NOMO-1 (cell line): ENCODE measurements at regions not wholly inside any gene's neighbourhood (a gene's known extent, or its start where the extent isn't known, plus 50 kb on each side); places are given as distances from the start of the nearest gene placed in this dataset.

Experiments
- DNase-seq, 2 experiments: peaks; one replicate each; lab custom pipeline; 2025; ENCODE audit not compliant: unreplicated experiment in 2 of 2; lab: John Stamatoyannopoulos, UW

DNA sequence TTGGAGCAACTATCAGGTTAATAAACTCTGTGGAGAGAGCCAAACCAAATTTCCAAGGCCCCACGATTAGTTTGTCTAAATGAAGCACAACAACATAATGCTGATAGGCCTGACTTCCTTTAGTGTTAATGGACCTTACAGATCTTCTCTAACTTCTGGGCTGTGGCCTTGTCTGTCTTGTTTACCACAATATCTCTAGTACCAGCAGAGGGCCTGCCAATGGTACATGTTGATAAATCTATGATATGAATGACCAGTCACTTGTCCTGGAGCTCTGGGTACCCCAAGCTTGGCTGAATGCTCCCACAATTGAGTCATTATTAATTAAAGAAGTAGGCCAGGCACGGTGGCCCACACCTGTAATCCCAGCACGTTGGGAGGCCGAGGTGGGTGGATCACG is 78.9 kb upstream of the CISTR start:
- no peak for DNase-seq

DNA sequence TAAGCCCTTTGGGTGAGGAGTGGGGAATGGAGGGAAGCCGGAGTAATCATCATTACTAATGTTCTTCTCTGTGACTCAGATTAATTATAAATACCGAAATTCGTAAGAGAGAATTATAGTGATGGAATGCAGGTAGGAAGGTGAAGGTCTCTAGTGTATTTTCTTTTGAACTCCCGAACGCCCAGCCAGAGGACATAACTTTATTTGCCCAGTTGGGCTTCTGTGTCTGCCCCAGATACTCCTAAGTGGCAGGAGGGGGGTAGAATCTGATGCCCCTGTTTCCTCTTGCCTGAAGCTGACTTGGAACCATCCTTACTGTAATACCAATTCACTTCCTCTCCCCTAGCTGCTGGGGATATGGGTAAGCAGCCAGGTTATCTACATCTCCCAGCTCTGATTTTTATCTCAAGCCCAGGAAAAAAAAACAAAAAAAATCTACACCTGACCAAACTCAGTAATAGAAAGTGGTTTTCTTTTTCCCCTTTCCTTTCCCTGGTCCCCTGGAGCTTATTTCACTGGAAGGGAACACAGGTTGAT is 84.4 kb upstream of the CISTR start:
- no peak for DNase-seq

DNA sequence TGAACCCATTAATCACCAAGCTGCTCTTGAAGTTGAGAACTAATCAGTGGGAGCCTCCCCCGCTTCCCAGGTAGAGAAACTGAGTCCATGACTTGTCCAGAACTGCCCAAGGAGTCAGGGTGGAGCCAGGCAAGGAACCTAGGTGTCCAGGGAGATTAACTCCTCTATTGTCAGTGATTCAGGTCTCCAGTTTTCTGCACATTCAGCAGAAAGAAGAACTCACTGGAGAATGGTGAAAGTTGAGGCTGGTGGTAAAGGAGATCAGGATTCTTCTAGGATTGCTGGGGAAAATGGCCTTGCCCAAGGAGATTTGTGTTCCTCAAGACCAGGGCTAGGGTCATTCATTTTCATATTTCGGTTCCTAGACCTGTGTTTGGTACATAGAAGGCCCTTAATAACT is 87.2 kb upstream of the CISTR start:
- DNase-seq = no peak

DNA sequence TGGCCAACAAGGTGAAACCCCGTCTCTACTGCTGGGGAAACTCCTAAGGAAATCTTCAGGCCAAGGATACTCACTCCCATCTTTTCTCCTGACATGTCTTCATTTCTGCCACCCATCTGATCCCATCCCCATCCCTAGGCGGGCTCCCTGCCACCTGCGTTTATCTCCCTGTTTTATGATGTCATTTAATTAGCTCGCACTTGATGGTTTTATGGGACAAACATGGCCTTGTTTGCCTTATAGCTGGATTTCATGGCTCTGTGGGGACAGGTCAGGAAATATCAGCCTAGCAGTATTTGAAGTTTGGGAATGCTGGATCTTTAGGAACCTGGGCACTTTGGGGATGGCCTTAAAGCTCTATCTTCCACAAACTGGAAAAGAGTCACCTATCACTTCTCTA is 88.5 kb upstream of the CISTR start:
- no peak for DNase-seq

DNA sequence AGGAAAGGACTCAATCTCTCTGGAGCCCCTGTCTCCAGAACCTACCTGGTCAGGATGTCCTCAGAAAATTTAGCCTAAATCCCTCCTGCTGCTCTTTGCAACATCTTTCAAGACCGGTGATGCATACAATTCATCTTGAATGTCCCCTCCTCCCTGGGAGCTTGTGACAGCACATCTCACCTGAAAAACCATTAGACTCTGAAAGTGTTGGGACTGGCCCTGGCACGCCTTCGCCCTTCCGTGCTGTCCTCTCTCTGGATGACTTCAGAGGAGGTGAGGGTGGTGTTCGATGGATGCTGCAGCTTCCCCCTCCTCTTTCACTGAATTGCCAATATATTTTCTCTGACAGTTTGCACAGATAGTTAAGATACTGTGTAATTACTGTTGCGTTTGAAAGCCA is 90.9 kb upstream of the CISTR start:
- no peak for DNase-seq

DNA sequence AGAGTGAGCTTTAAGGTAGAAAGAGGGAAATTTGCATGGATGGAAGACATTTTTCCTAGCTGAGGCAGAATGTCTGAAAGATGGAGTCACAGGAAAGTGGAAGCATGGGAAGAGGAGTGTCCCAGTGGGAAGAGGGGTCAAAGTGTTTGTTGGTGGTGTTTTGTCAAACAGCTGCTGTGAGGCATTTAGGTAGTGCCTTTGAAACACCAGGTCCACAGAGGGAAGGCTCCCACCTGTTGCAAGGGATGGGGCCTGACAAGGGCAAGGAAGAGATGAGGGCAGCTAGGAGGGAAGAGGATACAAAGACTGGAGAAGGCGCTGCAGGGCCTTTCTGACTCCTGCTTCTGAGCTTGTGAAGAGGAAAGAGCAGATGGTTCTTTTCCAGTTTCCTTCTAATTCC is 91.8 kb upstream of the CISTR start:
- no peak for DNase-seq

DNA sequence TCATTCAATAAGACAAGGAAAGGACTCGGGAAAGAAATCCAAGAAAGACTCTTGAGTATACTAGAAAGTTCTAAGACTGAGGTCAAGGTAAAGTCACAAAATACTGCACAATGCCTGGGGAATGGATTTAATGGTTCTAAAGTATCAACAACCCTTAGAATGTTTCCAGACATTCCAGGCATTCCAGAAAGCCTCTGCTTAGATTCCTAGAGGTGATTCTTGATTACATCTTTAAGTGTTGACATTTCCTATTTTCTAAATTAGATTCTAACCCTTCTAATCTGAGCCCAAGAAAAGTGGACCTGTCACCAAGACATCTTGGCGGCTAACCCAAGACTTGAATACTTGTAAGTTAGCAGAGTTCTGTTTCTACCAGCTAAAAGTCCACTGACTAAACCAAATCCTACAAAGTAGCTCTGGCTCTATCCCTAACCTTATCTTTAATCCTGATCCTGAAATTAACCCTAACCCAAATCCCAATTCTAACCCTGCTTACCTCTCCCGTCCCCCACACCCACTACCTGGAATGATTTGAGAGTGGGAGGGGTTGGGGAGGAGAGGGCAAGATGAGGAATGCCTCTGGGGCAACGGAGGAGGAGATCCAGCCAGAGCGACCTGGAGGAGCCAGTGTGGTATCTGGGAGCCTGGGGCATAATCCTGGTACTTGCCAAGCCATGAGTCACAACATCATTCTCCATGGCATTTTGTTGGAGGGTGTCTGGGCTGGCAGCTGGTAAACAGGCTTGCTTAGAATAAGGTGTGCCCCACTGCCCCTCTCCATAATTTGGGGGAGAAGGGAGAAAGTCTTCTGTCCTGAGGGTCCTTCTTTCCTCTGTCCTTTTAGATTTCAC is 93.4 kb upstream of the HOXC13 start:
- no peak for DNase-seq

DNA sequence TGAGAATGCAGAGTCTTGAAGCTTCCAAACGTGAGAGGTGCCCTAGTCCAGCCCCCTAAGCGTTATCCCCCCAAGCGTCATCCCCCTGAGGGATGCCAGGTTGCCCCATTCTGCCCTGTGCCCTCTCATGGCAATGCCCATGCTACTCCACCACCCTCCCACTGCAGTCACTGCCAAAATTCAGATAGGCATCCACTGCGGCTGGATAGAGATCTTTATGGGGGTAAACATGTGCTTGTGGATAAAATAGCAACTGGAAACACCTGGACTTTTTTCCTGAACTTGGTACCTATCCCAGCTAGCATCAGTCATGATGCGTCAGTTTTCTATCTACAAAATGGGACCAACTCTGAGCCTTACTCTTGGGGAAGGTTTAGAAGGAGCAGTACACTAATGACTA is 92.7 kb upstream of the HOXC13 start:
- no peak for DNase-seq

DNA sequence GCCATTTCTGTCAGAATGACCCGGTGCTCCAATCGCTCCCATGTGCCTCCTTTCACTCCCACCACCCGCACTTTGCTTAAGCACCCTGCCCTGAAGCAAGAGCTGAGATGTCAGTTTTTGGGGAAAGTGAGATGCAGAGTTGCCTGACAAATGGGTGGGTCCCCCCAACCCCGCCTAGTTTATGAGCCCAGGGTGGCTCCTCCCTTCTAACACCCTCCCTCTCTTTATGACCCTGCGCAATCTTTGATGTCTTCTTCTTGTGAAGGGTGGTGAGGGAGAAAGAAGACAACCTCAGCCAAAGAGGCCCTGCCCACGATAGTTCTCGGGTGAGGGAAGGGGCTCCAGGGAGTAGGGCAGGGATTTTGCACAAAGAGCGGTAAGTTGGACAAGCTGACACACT is 89.5 kb upstream of the HOXC13 start:
- no peak for DNase-seq

DNA sequence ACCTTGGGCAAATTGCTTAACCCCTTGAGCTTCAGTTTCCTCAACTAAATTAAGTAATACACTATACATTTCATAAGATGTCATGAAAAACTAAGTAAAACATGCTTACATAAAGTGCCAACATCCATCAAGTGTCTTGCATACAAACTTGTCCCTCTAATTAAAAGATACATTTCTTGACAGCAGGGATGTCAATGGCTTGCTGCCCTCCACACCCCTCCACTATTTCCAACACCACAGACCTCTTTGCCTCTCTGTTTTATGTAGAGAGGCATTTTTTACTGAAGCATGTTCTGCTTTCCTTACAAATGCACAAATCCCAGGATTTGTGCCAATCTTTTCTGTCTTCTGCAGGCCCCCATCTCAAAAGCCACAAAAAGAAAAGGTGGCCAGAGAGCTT is 89.0 kb upstream of the HOXC13 start:
- DNase-seq = no peak

DNA sequence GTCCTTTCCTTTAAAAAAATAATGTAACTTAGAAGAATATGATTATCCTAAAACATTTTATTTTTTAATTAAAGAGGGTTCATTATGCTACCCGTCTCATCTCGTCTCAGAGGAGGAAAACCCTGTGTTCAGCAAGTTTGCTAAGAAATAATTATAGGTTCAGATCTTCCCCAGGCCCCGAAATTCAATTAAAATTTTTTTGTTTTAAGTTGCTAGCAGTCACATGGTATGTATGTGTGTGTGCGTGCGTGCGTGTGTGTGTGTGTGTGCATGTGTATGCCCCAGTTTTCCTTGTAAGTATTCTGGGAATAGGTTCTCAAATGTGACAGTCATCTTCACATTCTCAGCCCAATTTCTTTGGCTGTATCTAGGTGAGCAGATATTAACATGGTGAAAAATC is 86.6 kb upstream of the HOXC13 start:
- DNase-seq = no peak

DNA sequence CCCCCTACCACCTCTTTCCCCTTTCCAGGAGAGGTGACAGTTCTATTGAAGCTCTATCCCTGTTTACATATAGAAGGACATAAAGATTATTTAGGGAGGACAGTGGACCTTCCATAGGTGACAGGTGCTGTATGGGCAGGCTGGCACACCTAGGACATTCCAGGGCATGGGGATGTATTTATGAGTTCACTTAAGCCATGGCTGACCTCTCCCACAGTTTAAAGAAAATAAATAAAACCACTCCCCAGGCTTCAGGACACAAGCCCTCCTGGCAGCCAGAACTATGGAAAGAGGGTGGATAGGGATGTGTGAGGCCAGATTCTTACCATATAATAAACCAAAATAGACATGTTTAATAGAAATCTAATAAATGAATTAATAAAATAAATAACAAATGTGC is 85.6 kb upstream of the HOXC13 start:
- no peak for DNase-seq

DNA sequence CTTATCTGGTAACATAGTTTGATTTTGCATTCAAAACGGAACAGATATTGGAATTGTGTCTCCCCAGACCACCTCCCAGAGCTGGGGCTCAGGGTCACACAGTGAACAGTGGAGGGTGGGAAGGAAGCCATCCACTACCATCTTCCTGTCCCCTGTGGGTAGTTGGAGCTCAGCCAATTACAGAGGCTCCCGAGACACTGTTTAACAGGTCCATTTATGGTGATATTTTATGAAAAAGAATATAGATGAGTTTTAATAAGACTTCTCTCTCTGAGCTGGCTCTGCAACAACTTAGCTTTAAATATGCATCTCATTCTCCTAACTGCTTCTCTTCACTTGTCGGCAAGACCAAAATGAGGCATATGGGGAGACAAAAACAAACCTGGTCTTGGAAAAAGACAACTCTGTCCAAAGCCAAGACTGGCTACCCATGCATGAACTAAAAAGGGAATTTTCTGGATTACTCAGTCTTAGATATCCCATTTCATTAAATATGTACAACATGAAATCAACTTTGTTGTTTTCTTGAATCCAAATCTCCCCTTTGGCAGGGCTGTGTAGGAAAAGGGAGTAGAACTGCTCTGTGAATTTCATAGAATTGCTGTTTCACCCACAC is 83.8 kb upstream of the HOXC13 start:
- DNase-seq = no peak

DNA sequence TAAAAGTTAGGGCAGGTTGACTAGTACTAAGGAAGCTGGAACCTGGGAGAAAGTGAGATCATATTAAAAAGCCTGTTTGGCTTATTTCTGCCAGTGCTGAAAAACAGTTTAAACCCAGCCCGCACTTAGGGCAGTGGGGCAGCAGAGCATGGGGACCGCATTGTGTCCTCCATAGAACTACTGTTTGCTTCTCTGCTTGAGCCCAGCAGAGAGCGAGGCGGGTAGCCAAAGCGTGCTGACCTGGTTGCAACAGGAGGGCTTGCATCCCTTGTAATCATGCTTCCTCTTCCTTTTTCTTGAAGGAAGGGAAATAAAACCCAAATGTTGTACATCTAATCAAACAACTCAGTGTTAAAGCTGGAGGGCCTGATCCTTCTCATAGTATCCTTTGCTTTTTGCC is 82.5 kb upstream of the HOXC13 start:
- DNase-seq = peak; percentile 38 to 78

DNA sequence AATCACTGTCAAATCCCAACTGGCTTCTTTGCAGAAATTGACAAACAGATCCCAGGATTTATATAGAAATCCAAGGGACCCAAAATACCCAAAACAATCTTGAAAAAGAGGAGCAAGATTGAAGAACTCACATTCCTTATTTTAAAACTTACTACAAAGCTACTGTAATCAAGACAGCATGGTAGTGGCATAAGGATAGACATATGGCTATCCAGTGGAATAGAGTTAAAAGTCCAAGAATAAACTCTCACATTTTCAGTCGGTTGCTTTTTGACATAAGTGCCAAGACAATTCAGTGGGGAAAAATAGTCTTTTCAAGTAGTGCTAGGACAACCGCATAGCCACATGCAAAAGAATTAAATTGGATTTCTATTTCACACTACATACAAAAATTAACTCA is 81.0 kb upstream of the HOXC13 start:
- DNase-seq = no peak

DNA sequence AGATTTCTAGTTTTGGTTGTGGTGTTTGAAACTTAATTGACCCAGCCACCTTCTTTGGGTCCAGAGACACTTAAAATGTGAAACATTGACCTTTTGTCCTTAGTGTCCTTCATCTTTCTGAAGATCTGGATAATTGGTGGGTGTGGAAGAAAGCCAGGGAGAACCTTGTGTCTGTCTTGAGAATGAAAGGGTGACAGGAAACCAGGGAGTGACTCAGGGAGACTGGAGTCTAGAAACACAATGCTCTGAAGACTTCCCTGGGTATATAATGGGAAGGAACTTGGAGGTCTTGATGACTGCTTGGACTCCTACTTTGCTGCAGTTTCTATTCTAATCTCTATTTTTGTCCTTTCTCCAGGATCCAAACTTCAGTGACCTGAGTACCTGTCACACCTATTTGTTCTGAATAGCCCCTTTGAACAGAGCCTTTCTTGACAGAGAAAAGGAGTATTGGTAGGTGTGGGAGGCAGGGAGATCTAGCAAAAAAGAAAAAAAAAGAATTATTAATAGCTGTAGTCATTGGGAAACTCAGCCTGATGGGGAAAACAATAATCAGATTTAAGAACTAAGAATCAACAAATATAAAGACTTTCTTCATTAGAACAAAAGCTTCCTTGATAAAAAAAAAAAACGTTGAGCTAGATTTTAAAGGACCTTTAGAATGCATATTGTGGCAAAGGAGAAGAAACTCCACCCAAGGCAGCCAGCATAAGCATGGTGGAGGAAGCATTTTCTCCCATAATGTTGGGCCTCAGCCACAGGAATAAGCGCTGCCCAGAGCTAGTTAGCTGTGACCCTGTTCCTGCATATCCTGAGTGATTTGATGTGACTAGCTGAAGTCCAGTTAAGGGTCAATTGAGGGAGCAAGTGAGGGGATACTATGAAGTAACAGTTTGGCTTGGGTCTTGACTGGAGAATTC is 77.9 kb upstream of the HOXC13 start:
- DNase-seq = no peak

DNA sequence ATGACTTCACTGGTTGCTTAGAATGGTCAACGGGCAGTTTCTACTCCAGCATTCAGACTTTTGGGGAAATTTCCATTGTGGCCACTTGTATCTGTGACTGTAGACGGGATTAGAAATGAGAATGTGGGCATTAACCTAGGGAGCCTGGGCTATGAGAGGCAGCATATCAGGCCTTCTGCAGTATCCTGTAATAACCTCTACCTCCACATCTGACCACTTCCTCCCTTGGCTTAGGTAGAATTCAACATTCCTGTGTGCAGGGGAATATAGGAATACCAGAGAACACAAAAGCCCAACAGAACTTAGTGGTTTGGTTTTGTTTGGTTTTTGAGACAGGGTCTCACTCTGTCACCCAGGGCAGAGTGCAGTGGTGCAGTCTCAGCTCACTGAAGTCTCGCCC is 76.4 kb upstream of the HOXC13 start:
- no peak for DNase-seq

DNA sequence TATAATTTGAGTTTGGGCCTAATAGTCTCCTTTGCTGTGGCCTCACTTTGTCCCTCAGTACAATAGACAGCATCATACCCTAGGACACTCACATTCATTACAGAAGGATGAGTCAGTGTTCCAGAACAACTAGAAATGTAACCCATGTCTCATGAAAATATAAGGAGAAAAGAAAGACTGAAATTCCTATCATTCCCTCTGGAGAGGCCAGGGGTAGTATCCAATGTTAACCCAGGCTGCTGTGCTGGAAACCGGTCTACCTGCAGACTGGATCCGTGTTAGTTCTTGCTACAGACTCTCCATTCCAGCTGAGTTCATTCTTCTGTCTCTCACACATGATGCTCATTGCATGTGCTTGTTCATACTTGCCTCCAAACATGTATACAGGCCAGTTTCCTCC is 75.8 kb upstream of the HOXC13 start:
- no peak for DNase-seq

DNA sequence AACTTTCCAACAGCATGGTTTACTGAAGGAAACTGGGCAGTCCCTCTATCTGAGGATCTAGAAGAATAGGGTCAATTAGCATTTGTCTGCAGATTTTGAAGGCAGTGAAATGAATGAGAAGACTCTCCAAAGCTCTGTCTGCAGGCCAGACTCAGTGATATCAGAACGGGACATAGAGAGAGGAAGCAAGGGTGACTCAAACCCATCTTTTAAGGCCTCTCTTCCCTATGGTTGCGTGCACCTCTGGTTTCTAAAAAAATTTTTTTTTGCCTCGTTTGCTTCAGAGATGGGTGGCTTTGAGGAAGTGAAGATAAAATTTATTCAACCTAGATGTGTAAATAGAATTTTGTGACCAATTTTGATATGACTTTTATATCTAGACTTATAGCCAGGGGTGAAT is 71.9 kb upstream of the HOXC13 start:
- no peak for DNase-seq

DNA sequence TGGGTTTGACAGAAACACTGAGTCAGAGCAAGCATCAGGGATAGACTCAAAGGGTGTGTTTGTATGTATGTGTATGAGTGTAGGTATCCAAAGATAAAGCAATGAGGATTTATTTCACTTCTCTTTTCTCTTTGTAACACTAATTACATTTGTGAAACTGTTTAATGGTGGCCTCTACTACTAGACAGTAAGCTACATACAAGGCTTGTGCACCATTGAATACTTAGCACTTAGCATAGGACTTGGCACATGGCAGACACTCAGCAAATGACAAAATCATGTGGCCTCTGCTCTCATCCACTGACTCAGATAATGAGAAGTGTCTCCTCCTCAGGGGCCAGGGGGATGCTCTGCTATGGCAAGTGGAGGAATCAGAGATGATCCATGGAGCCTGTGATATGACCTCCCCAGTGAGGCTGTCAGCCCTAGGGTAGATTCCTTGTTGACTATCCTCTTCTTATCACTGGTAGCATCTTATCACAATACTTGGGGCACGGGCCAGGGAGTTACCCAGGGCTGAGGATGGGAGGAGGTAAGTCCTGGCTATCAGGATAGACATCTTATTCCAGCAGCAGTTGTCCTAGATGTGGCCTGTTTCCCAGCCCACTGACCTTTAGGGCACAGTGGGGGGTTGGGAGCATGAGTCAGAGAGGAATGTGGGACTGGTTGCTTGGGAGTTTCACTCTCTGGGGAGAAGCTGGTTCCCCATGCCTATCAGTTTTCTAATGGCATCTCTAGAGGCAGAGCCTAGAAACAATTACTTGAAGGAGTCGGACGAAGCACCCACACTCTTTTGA is 71.2 kb upstream of the HOXC13 start:
- DNase-seq = peak in 1 of 2 experiments; percentile 37
